HepG2 (cell line): ENCODE measurements at regions not wholly inside any gene's neighbourhood (a gene's known extent, or its start where the extent isn't known, plus 50 kb on each side); places are given as distances from the start of the nearest gene placed in this dataset.

Experiments
- EHMT2 ChIP-seq: fragments of 200-600 bp; sonication (generic); IDR thresholded peaks from 2 replicates; pipeline ENCODE4 v1.7.0; 2017; ENCODE audit warnings: antibody characterized with exemption, low read depth, low read length, borderline replicate concordance
- GLI4 ChIP-seq: sonication (generic); formaldehyde crosslinking; IDR thresholded peaks from 2 replicates; pipeline ENCODE4 v1.5.1; 2020; ENCODE audit warnings: missing genetic modification reagents, mild to moderate bottlenecking, moderate library complexity, borderline replicate concordance
- POLR2AphosphoS5 ChIP-seq: IDR thresholded peaks from 2 replicates; pipeline ENCODE4 v1.6.1; 2012; ENCODE audit warnings: low read depth, low read length
- RBM39 ChIP-seq: fragments of 200-400 bp; formaldehyde crosslinking; IDR thresholded peaks from one replicate; pipeline ENCODE4 v1.6.1; 2018; ENCODE audit warnings: antibody characterized with exemption, mild to moderate bottlenecking, low read depth, low read length; ENCODE audit not compliant: poor library complexity, severe bottlenecking
- SCMH1 ChIP-seq: sonication (generic); formaldehyde crosslinking; IDR thresholded peaks from 2 replicates; pipeline ENCODE4 v1.9.0; 2021; ENCODE audit warnings: missing genetic modification reagents, mild to moderate bottlenecking, borderline replicate concordance
- SIX4 ChIP-seq: sonication (generic); formaldehyde crosslinking; IDR thresholded peaks from 2 replicates; pipeline ENCODE4 v1.4.0; 2020; ENCODE audit warnings: missing genetic modification reagents
- SPEN ChIP-seq: sonication (generic); formaldehyde crosslinking; IDR thresholded peaks from 2 replicates; pipeline ENCODE4 v1.5.1; 2020; ENCODE audit warnings: low read depth, mild to moderate bottlenecking, missing genetic modification reagents
- SRSF4 ChIP-seq: fragments of 200-400 bp; formaldehyde crosslinking; IDR thresholded peaks from one replicate; pipeline ENCODE4 v1.6.1; 2018; ENCODE audit warnings: mild to moderate bottlenecking, low read depth, low read length, moderate library complexity; ENCODE audit not compliant: poor library complexity, severe bottlenecking
- SYNCRIP ChIP-seq: fragments of 200-400 bp; formaldehyde crosslinking; IDR thresholded peaks from 2 replicates; pipeline ENCODE4 v1.6.1; 2018; ENCODE audit warnings: mild to moderate bottlenecking, low read depth, low read length; ENCODE audit not compliant: insufficient read depth
- ZBTB4 ChIP-seq: sonication (generic); formaldehyde crosslinking; IDR thresholded peaks from 2 replicates; pipeline ENCODE4 v1.4.0; 2020; ENCODE audit warnings: missing genetic modification reagents, mild to moderate bottlenecking, borderline replicate concordance
- ZNF142 ChIP-seq: sonication (generic); formaldehyde crosslinking; IDR thresholded peaks from 2 replicates; pipeline ENCODE4 v1.4.0; 2020; ENCODE audit warnings: missing genetic modification reagents
- ZNF281 ChIP-seq: sonication (generic); formaldehyde crosslinking; IDR thresholded peaks from 2 replicates; pipeline ENCODE4 v1.4.0; 2020; ENCODE audit warnings: missing genetic modification reagents, borderline replicate concordance
- ZNF530 ChIP-seq: sonication (generic); formaldehyde crosslinking; IDR thresholded peaks from 2 replicates; pipeline ENCODE4 v1.5.0; 2020; ENCODE audit warnings: low read depth, mild to moderate bottlenecking, missing genetic modification reagents
- ZSCAN30 ChIP-seq: sonication (generic); formaldehyde crosslinking; IDR thresholded peaks from 2 replicates; pipeline ENCODE4 v1.5.0; 2020; ENCODE audit warnings: mild to moderate bottlenecking, missing genetic modification reagents
- ZSCAN9 ChIP-seq: IDR thresholded peaks from 2 replicates; pipeline ENCODE4 v1.6.1; 2016; ENCODE audit warnings: borderline replicate concordance

DNA sequence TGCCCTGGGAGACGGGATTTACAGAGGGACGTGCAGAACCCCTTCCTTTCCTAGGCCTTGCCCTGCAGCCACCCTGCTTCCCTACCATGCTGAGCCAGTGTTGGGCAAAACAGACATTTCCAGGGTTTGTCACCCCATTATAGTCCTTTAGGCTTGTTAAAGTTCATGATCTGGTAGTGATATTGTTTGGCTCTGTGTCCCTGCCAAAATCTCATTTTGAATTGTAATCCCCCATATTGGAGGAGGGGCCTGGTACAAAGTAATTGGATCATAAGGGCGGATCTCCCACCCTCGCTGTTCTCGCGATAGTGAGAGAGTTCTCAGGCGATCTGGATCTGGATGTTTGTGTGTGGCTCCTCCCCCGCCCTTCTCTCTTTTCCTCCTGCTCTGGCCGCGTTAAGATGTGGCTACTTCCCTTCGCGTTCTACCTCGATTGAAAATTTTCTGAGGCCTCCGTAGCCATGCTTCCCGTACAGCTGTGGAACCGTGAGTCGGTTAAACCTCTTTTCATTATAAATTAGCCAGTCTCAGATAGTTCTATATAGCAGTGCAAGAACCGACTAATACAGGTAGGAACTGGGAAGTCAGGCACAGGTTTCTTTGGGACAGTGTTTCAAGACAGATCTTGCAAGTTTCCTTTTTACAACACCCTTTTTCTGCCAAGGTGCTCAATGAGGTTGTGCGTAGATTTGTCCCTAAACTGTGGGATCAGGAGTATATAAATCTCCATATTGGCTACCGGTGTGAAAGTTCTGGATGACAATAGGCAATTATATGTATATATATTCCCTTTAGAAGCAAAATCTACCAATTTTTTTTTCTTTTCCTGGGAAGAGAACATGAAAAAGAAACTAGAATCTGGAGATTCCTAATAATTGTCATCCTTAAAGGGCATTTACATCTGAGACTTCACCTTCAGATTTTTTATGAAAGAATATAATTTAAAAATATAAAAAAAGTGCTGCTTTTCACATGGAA, 152.1 kb downstream of the SAMD5 start (continued):
- TF ChIP-seq ZNF281 (CRISPR knock-in tag) = 0 out of 2 replicates have a peak, but pooled peaks have one; percentile 7
- no peak for TF ChIP-seq ZNF142 (CRISPR knock-in tag)
- TF ChIP-seq SPEN (CRISPR knock-in tag) = no peak; the same call in 1 of the 2 replicates
- TF ChIP-seq SYNCRIP = no peak
- no peak for TF ChIP-seq GLI4 (CRISPR knock-in tag)
- TF ChIP-seq ZSCAN9 (CRISPR knock-in tag) = 0 out of 2 replicates have a peak, but pooled peaks have one; percentile 30
- TF ChIP-seq SCMH1 = no peak
- no peak for TF ChIP-seq SRSF4
- TF ChIP-seq SIX4 = 0 out of 2 replicates have a peak, but pooled peaks have one; percentile 40
- TF ChIP-seq POLR2AphosphoS5 = peak; percentile 49; the same call in 1 of the 2 replicates
- peak; percentile 42; the same call in 1 of the 2 replicates for TF ChIP-seq EHMT2
- no peak for TF ChIP-seq ZBTB4
- no peak for TF ChIP-seq ZSCAN30 (CRISPR knock-in tag)
- no peak for TF ChIP-seq ZNF530 (CRISPR knock-in tag)
- TF ChIP-seq RBM39 = no peak
